Nucleus accumbens (tissue), 56 donors: ENCODE measurements at regions not wholly inside any gene's neighbourhood (a gene's known extent, or its start where the extent isn't known, plus 50 kb on each side); places are given as distances from the start of the nearest gene placed in this dataset.
"Not testable (repeated sequence)": the region's sequence is repeated elsewhere in the genome, so short reads cannot be mapped to it uniquely, and the experiment has no call there.

Source experiments
- DNase-seq, 56 donors: peaks; one replicate each; lab custom pipeline; 2025; lab: John Stamatoyannopoulos, UW

GRCh38 chr2:57397550-57398360 lies 648.9 kb upstream of the VRK2 start:
- DNase-seq = no peak

GRCh38 chr2:57399057-57399456 lies 647.5 kb upstream of the VRK2 start:
- no peak for DNase-seq

DNA sequence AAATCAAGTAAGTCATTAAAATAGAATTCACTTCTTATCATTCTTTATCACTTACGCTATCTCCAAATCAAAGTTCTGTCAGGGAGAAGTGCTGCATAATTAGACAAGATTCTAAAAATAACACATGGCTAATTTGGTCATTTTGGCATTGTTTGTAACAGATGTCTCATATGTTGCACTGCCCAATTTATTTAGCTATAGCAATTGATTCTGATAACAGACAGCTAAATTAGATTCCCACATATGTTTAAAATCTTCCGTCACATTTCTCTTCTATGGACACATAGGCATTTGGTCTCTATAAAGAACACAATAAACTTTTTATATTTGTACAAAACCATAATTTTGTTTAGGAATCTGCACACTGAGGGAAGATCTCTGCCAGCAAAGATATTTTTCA lies 644.5 kb upstream of the VRK2 start:
- DNase-seq = no peak

GRCh38 chr2:57402755-57403154 lies 643.9 kb upstream of the VRK2 start:
- DNase-seq = no peak

GRCh38 chr2:57407772-57408201 lies 638.8 kb upstream of the VRK2 start:
- no peak for DNase-seq

DNA sequence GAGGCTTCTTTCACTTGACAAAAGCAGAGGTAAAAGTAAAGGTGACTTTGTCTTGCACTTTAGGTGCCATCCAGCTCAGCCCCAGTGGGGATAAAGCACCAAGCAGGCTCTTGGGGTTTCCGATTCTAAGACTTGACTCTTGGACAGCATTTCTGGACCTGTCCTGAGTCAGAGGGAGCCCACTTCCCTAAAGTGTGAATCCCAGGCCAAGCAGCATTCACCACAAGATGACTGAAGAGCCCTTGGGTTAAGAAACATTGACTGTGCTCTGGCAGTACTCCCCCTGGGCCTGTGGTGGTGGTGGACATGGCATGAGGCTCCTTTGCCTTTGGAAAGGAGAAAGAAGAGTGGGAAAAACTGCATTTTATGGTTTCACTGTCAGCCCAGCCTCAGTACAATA lies 638.0 kb upstream of the VRK2 start:
- DNase-seq = no peak

- no peak for DNase-seq
These were observed 629.6 kb upstream of the VRK2 start for GRCh38 chr2:57417007-57417406.

DNA sequence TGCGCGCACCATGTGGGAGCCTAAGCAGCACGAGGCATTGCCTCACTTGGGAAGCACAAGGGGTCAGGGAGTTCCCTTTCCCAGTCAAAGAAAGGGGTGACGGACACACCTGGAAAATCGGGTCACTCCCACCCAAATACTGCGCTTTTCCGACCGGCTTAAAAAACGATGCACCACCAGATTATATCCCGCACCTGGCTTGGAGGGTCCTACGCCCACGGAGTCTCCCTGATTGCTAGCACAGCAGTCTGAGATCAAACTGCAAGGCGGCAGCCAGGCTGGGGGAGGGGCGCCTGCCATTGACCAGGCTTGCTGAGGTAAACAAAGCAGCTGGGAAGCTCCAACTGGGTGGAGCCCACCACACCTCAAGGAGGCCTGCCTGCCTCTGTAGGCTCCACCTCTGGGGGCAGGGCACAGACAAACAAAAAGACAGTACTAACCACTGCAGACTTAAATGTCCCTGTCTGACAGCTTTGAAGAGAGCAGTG lies 627.7 kb upstream of the VRK2 start:
- not testable (repeated sequence) for DNase-seq

DNA sequence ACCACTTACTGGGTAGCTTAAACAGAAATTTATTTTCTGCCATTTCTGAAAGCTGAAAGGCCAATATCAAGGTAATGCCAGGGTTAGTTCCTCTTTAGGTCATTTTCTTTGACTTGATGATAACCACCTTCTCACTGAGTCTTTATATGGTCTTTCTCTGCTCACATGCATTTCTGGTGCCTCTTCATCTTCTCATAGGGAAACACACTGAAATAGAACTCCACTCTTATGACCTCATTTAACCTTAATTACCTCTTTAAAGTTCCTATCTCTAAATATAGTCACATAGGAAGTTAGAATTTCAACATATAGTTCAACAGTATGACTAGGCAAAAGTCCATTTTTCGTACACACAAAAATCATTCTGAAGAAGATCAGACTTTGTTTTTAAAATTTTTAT lies 616.8 kb upstream of the VRK2 start:
- DNase-seq = no peak

- DNase-seq = no peak
These were observed 614.1 kb upstream of the VRK2 start for GRCh38 chr2:57432528-57432927.

DNA sequence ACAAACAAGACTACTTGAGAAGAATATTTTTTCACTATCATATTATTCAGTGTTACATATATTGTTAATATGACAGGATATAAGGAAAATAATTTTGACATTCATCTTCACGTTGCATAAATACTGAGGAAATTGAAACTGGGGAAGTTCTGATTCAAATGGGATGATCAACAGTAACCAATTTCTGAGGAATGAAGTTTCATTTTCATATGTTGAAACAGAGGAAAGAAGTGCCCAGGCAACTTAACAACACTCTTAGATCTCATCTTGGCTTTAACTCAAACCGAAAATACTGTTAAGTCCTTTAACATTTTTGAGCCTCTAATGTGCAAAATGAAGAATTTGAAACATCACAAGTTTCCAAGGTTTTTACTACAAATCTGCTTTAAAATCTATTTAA lies 612.2 kb upstream of the VRK2 start:
- no peak for DNase-seq

- DNase-seq = no peak
These were observed 611.6 kb upstream of the VRK2 start for GRCh38 chr2:57434972-57435371.

GRCh38 chr2:57437077-57437476 lies 609.5 kb upstream of the VRK2 start:
- DNase-seq = no peak

GRCh38 chr2:57440437-57440836 lies 606.2 kb upstream of the VRK2 start:
- no peak for DNase-seq

DNA sequence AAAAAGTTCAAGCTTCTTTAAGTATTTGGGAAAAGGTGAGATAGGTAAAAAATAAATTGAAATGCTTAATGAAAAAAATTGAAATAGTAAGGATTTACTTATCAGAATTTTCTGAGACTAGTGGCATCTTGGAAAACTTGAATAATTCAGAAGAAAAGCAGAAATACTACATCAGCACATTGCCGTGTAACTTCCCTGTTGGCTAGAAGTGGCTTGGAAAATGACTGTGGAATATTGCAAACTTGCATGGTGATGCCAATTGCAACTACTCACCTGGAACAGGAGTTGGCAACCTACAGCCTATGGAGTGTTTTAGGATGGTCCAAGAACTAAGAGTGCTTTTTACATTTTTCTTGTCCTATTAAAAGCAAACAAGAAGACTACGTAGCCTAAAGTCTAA lies 603.5 kb upstream of the VRK2 start:
- DNase-seq = no peak

- DNase-seq = no peak
These were observed 602.6 kb upstream of the VRK2 start for GRCh38 chr2:57443973-57444521.

- no peak for DNase-seq
These were observed 601.7 kb upstream of the VRK2 start for GRCh38 chr2:57444752-57445430.

DNA sequence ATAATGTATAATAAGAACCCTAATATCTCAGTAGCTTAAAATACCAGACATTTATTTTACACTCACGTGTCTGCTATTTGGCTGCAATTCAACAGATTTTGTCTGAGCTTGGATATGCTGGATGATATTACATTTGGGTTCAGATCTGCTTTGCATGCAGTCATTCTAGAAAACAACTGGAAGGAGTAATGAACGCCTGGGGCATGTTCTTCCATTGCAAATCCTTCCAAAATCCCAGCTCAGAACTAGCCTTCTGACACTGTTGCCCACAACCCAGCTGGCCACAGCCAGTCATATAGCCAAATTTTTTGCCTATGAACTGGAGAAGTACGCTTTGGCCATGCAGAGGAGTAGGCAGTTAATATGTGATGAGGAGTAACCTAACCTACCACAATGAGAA lies 597.8 kb upstream of the VRK2 start:
- DNase-seq = no peak

- no peak for DNase-seq
These were observed 596.4 kb upstream of the VRK2 start for GRCh38 chr2:57450170-57450569.

- DNase-seq = no peak
These were observed 594.0 kb upstream of the VRK2 start for GRCh38 chr2:57452634-57453033.

DNA sequence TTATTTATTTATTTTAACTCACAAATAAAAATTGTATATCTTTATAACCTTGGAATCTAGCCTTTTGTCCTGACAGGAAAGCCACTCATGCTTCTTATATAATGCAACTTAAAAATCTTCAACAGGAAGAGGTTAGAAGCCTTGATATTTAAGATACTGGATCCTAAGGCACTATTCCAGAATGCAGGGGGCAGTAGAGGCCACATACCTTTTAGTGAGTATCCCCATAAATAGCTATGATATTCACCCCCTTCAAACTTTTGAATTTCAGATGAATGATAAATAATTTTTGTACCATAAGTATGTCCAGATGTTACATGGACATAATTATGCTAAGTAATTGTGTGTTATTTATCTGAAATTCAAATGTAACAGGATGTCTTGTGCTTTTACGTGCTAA lies 592.7 kb upstream of the VRK2 start:
- DNase-seq = no peak
